ENCODE measurements at regions not wholly inside any gene's neighbourhood (a gene's known extent, or its start where the extent isn't known, plus 50 kb on each side); places are given as distances from the start of the nearest gene placed in this dataset.

- DNase-seq (ENCODE audit: low spot score in 2 of 2), result no peak
- Histone ChIP-seq H3K36me3 (no peaks in the 10 kb centered on the region), H3K9me3 (no peaks in the 10 kb centered on the region), H3K4me3 (no peak overlapping the region), H3K27me3 (peaks cover 0 to 2% of the 10 kb centered on the region in 2 donors), H3K4me1 (no peaks in the 10 kb centered on the region), H3K27ac (no peak overlapping the region)
- WGBS, 2 donors, result 20 to 25% methylated on average over 4 to 7 of the region's 7 CpGs
- no peak for TF ChIP-seq CTCF (IDR thresholded peaks at IDR 0.05)
- no peak for TF ChIP-seq EP300 (IDR thresholded peaks at IDR 0.05)
- TF ChIP-seq POLR2A (IDR thresholded peaks at IDR 0.05), result no peak
Measured at GRCh38 chr2:238761868-238762267, 86.0 kb upstream of the TWIST2 start.

GRCh38 chr2:238763471-238763995 lies 84.4 kb upstream of the TWIST2 start:
- TF ChIP-seq CTCF (IDR thresholded peaks at IDR 0.05) (no peak), EP300 (IDR thresholded peaks at IDR 0.05) (no peak), POLR2A (IDR thresholded peaks at IDR 0.05) (no peak)
- no peak for DNase-seq (ENCODE audit: low spot score in 2 of 2)
- WGBS, 2 donors, result 59 to 60% methylated on average over 7 of the region's 7 CpGs

GRCh38 chr2:238765590-238765989 lies 82.3 kb upstream of the TWIST2 start:
- TF ChIP-seq CTCF (IDR thresholded peaks at IDR 0.05) (no peak), POLR2A (IDR thresholded peaks at IDR 0.05) (no peak), EP300 (IDR thresholded peaks at IDR 0.05) (no peak)
- WGBS, 2 donors, result 73 to 77% methylated on average over 8 of the region's 8 CpGs
- no peaks in the 10 kb centered on the region for H3K36me3 ChIP-seq
- peaks cover 0 to 10% of the 10 kb centered on the region in 2 donors for H3K27me3 ChIP-seq
- no peaks in the 10 kb centered on the region for H3K4me1 ChIP-seq
- DNase-seq (ENCODE audit: low spot score in 2 of 2), result no peak
- H3K27ac ChIP-seq, result no peak overlapping the region
- H3K4me3 ChIP-seq, result no peak overlapping the region
- H3K9me3 ChIP-seq, result no peaks in the 10 kb centered on the region

More at GRCh38 chr2:238763471-238763995, 84.4 kb upstream of the TWIST2 start:
- Histone ChIP-seq H3K27ac (no peak overlapping the region), H3K9me3 (no peaks in the 10 kb centered on the region), H3K36me3 (no peaks in the 10 kb centered on the region), H3K4me3 (no peak overlapping the region), H3K27me3 (peaks cover 0 to 4% of the 10 kb centered on the region in 2 donors), H3K4me1 (no peaks in the 10 kb centered on the region)

GRCh38 chr2:238771218-238771617 lies 76.7 kb upstream of the TWIST2 start:
- DNase-seq (ENCODE audit: low spot score in 2 of 2), result peak in 1 of 2 donors; percentile 23
- Histone ChIP-seq H3K9me3 (no peaks in the 10 kb centered on the region), H3K36me3 (no peaks in the 10 kb centered on the region), H3K27ac (no peak overlapping the region), H3K4me1 (peaks cover 0 to 13% (median 0%) of the 10 kb centered on the region in 4 donors), H3K4me3 (no peak overlapping the region), H3K27me3 (peaks cover 0 to 21% of the 10 kb centered on the region in 2 donors)
- TF ChIP-seq POLR2A (IDR thresholded peaks at IDR 0.05), result no peak
- TF ChIP-seq CTCF (IDR thresholded peaks at IDR 0.05), result no peak
- no peak for TF ChIP-seq EP300 (IDR thresholded peaks at IDR 0.05)
- WGBS, 2 donors, result 36 to 38% methylated on average over 6 of the region's 6 CpGs

- 38 to 55% methylated on average over 15 of the region's 15 CpGs for WGBS, 2 donors
- H3K4me1 ChIP-seq, result peaks cover 0 to 13% (median 0%) of the 10 kb centered on the region in 4 donors
- no peaks in the 10 kb centered on the region for H3K36me3 ChIP-seq
- no peak for DNase-seq (ENCODE audit: low spot score in 2 of 2)
- no peak overlapping the region for H3K27ac ChIP-seq
- H3K27me3 ChIP-seq, result peaks cover 0 to 21% of the 10 kb centered on the region in 2 donors
- H3K4me3 ChIP-seq, result no peak overlapping the region
- TF ChIP-seq EP300 (IDR thresholded peaks at IDR 0.05), result no peak
- TF ChIP-seq CTCF (IDR thresholded peaks at IDR 0.05), result no peak
- no peak for TF ChIP-seq POLR2A (IDR thresholded peaks at IDR 0.05)
- no peaks in the 10 kb centered on the region for H3K9me3 ChIP-seq
Measured at GRCh38 chr2:238771639-238772038, 76.2 kb upstream of the TWIST2 start.

Measured in tibial nerve (tissue), 4 donors.